Activated CD4-positive, alpha-beta T cell treated with anti-CD3 and anti-CD28 coated beads, Interleukin-2, amount 10 ng/mL, durations not matched to agents 7 days and 5 days (primary cell): ENCODE measurements at regions not wholly inside any gene's neighbourhood (a gene's known extent, or its start where the extent isn't known, plus 50 kb on each side); places are given as distances from the start of the nearest gene placed in this dataset.
"Not testable (repeated sequence)": the region's sequence is repeated elsewhere in the genome, so short reads cannot be mapped to it uniquely, and the experiment has no call there.

Source experiments
- CTCF ChIA-PET: fragments of 350-600 bp; sonication (Branson Sonifier 250); formaldehyde crosslinking; loops from one replicate; lab custom pipeline; 2021; ENCODE audit warnings: antibody characterized with exemption; lab: Charles Lee
- POLR2A ChIA-PET: fragments of 350-600 bp; sonication (Branson Sonifier 250); formaldehyde crosslinking; loops from one replicate; lab custom pipeline; 2021; ENCODE audit warnings: antibody characterized with exemption; lab: Charles Lee
- DNase-seq: peaks from one replicate; pipeline ENCODE4 v3.0.0-alpha.2; 2020
- H3K27ac Mint-ChIP-seq: one replicate; pipeline ENCODE4 v1.8.0; 2021; ENCODE audit warnings: mild to moderate bottlenecking, moderate library complexity, mixed read lengths
- H3K27me3 Mint-ChIP-seq: one replicate; pipeline ENCODE4 v1.8.0; 2021; ENCODE audit warnings: mixed read lengths
- H3K36me3 Mint-ChIP-seq: one replicate; pipeline ENCODE4 v1.8.0; 2021; ENCODE audit warnings: low read depth, mixed read lengths
- H3K4me1 Mint-ChIP-seq: one replicate; pipeline ENCODE4 v1.8.0; 2021; ENCODE audit warnings: mixed read lengths
- H3K4me3 Mint-ChIP-seq: one replicate; pipeline ENCODE4 v1.8.0; 2021; ENCODE audit warnings: mild to moderate bottlenecking, moderate library complexity, mixed read lengths
- H3K9me3 Mint-ChIP-seq: one replicate; pipeline ENCODE4 v1.8.0; 2021; ENCODE audit warnings: mixed read lengths

- Mint-ChIP-seq H3K9me3 (peaks cover 38% of the 10 kb centered on the region), H3K27ac (no peak overlapping the region), H3K27me3 (peaks cover 2% of the 10 kb centered on the region), H3K4me1 (peaks cover 10% of the 10 kb centered on the region), H3K4me3 (no peak overlapping the region), H3K36me3 (peaks cover 16% of the 10 kb centered on the region)
- POLR2A ChIA-PET = no interaction called here
- DNase-seq = no peak
- CTCF ChIA-PET = interaction anchor here (0.8 to 1.0 kb wide), 2 partner anchors 9 to 10 kb away, joined by 3 read pairs; no protein-coding TSS in a partner anchor
Measured at GRCh38 chr2:7753777-7754176, 836.6 kb downstream of the RNF144A start.

GRCh38 chr2:7755879-7756278 lies 838.7 kb downstream of the RNF144A start:
- no peak for DNase-seq
- Mint-ChIP-seq H3K9me3 (peaks cover 40% of the 10 kb centered on the region), H3K27ac (no peak overlapping the region), H3K36me3 (peaks cover 16% of the 10 kb centered on the region), H3K4me1 (peaks cover 10% of the 10 kb centered on the region), H3K27me3 (peaks cover 2% of the 10 kb centered on the region), H3K4me3 (no peak overlapping the region)
- ChIA-PET POLR2A (no interaction called here), CTCF (no interaction called here)

DNA sequence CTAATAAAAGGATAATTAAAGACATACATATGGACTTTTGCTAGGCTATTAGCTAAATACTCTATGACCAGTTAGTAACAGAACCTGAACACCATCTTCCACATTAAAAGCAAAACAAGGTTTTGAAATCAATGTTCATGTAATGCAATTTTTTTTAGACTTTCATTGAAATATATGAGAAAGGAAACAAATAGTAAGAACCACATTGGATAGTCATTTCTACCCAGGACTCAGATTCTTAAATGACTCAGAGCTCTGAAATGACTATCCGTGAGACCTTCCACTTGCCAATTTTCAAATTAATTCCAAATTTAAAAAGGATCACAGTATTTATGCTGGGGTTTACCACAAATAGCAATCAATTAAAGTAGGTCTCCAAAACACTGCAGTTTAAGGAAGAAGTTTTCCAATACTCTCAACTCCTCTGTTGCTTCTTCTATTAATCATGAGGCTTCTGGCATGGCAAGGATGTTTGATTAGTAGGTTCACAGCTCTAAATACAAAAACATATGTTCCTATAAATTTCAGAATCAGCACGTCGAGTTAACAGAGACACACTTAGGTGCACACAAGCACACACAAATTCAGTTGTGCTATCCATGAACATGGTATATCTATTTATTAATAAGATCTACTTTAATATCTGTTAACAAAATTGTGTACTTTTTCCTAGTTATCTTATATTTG lies 841.0 kb downstream of the RNF144A start:
- peaks cover 2% of the 10 kb centered on the region for H3K27me3 Mint-ChIP-seq
- ChIA-PET CTCF (interaction anchor here (1.1 to 2.0 kb wide), 2 partner anchors 8 to 32 kb away, joined by 3 to 8 read pairs; no protein-coding TSS in a partner anchor), POLR2A (no interaction called here)
- H3K27ac Mint-ChIP-seq = no peak overlapping the region
- H3K36me3 Mint-ChIP-seq = peaks cover 17% of the 10 kb centered on the region
- peaks cover 44% of the 10 kb centered on the region for H3K9me3 Mint-ChIP-seq
- no peak overlapping the region for H3K4me3 Mint-ChIP-seq
- peaks cover 10% of the 10 kb centered on the region for H3K4me1 Mint-ChIP-seq
- no peak for DNase-seq

DNA sequence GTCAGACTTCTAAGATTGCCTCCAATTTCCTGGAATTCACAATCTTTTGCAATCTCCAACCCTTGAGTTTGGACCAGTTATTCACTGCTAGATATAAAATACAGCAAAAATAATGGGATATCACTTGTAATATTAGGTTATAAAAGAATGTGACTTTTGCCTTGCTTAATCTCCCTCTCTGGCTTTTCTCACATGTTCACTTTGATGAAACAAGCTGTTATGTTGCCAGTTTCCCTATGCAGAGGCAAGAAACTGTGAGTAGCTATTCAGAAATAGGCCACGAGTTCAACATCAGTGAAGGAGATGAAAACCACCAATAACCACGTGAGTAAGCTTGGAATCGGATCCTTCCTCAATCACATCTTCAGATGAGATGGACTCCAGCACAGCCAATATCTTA lies 842.7 kb downstream of the RNF144A start:
- Mint-ChIP-seq H3K27me3 (peaks cover 2% of the 10 kb centered on the region), H3K27ac (no peak overlapping the region), H3K4me1 (peaks cover 10% of the 10 kb centered on the region), H3K4me3 (no peak overlapping the region), H3K36me3 (peaks cover 14% of the 10 kb centered on the region), H3K9me3 (peaks cover 42% of the 10 kb centered on the region)
- ChIA-PET CTCF (interaction anchor here (0.9 to 1.4 kb wide), 4 partner anchors 11 to 402 kb away, joined by 4 to 7 read pairs (median 4); no protein-coding TSS in a partner anchor), POLR2A (no interaction called here)
- no peak for DNase-seq

- ChIA-PET CTCF (interaction anchor here (1.5 kb wide), 1 partner anchor 10 kb away, joined by 3 read pairs; no protein-coding TSS in a partner anchor), POLR2A (interaction anchor here (0.6 kb wide), 1 partner anchor 214 kb away, joined by 3 read pairs; no protein-coding TSS in a partner anchor)
- DNase-seq, H3K27me3 Mint-ChIP-seq, H3K27ac Mint-ChIP-seq, H3K4me1 Mint-ChIP-seq, H3K36me3 Mint-ChIP-seq, H3K4me3 Mint-ChIP-seq: not testable (repeated sequence)
- H3K9me3 Mint-ChIP-seq = peaks cover 24% of the 10 kb centered on the region
Measured at GRCh38 chr2:7763418-7763817, 846.2 kb downstream of the RNF144A start.

GRCh38 chr2:7765236-7765635 lies 848.0 kb downstream of the RNF144A start:
- no peaks in the 10 kb centered on the region for H3K4me1 Mint-ChIP-seq
- H3K36me3 Mint-ChIP-seq = peaks cover 8% of the 10 kb centered on the region
- peaks cover 26% of the 10 kb centered on the region for H3K9me3 Mint-ChIP-seq
- DNase-seq = no peak
- CTCF ChIA-PET = interaction anchor here (1.3 to 2.1 kb wide), 2 partner anchors 8 to 21 kb away, joined by 3 to 8 read pairs; no protein-coding TSS in a partner anchor
- H3K27ac Mint-ChIP-seq = no peak overlapping the region
- POLR2A ChIA-PET = no interaction called here
- H3K27me3 Mint-ChIP-seq = no peaks in the 10 kb centered on the region
- no peak overlapping the region for H3K4me3 Mint-ChIP-seq

GRCh38 chr2:7766088-7766722 lies 849.0 kb downstream of the RNF144A start:
- no peak for DNase-seq
- H3K27me3 Mint-ChIP-seq = no peaks in the 10 kb centered on the region
- peaks cover 8% of the 10 kb centered on the region for H3K36me3 Mint-ChIP-seq
- no peaks in the 10 kb centered on the region for H3K4me1 Mint-ChIP-seq
- CTCF ChIA-PET = interaction anchor here (1.0 to 2.1 kb wide), 3 partner anchors 9 to 22 kb away, joined by 3 to 8 read pairs (median 3); no protein-coding TSS in a partner anchor
- H3K9me3 Mint-ChIP-seq = peaks cover 26% of the 10 kb centered on the region
- H3K4me3 Mint-ChIP-seq = no peak overlapping the region
- no peak overlapping the region for H3K27ac Mint-ChIP-seq
- POLR2A ChIA-PET = interaction anchor here (0.6 kb wide), 1 partner anchor 308 kb away, joined by 3 read pairs; no protein-coding TSS in a partner anchor

GRCh38 chr2:7766978-7767565 lies 849.9 kb downstream of the RNF144A start:
- H3K4me1 Mint-ChIP-seq = no peaks in the 10 kb centered on the region
- no peak for DNase-seq
- ChIA-PET POLR2A (interaction anchor here (0.6 kb wide), 1 partner anchor 309 kb away, joined by 3 read pairs; no protein-coding TSS in a partner anchor), CTCF (interaction anchor here (1.0 to 2.1 kb wide), 2 partner anchors 9 to 13 kb away, joined by 3 to 8 read pairs; no protein-coding TSS in a partner anchor)
- no peak overlapping the region for H3K27ac Mint-ChIP-seq
- no peaks in the 10 kb centered on the region for H3K27me3 Mint-ChIP-seq
- no peak overlapping the region for H3K4me3 Mint-ChIP-seq
- peaks cover 26% of the 10 kb centered on the region for H3K9me3 Mint-ChIP-seq
- peaks cover 8% of the 10 kb centered on the region for H3K36me3 Mint-ChIP-seq

- Mint-ChIP-seq H3K4me3 (no peak overlapping the region), H3K36me3 (peaks cover 7% of the 10 kb centered on the region), H3K4me1 (peaks cover 2% of the 10 kb centered on the region), H3K27ac (no peak overlapping the region), H3K27me3 (no peaks in the 10 kb centered on the region), H3K9me3 (peaks cover 21% of the 10 kb centered on the region)
- ChIA-PET CTCF (no interaction called here), POLR2A (no interaction called here)
- DNase-seq = no peak
Measured at GRCh38 chr2:7767902-7768301, 850.7 kb downstream of the RNF144A start.

DNA sequence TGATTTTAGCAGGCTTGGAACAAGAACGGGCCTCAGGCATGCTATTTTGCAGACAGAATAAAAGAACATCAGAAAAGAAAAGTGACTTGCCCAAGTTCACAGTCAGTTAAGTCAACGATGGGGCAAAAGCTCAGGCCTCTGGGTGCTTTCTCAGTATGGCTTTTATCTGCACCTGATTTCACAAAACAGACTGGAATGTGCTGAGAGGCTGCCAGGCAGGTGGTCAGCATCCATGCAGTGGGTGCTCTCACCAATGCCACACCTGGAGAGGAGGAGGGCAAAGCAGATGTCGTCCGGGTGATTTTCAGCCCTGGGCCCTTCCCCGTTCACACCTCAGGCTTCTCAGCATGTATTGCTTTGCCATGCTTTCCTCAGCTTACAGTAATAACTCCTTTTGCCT lies 854.6 kb downstream of the RNF144A start:
- CTCF ChIA-PET = interaction anchor here (1.1 to 1.3 kb wide), 2 partner anchors 11 to 75 kb away, joined by 3 to 5 read pairs; no protein-coding TSS in a partner anchor
- no peak for DNase-seq
- H3K27me3 Mint-ChIP-seq = no peaks in the 10 kb centered on the region
- peaks cover 22% of the 10 kb centered on the region for H3K4me1 Mint-ChIP-seq
- POLR2A ChIA-PET = no interaction called here
- H3K36me3 Mint-ChIP-seq = no peaks in the 10 kb centered on the region
- H3K9me3 Mint-ChIP-seq = peaks cover 5% of the 10 kb centered on the region
- H3K4me3 Mint-ChIP-seq = no peak overlapping the region
- no peak overlapping the region for H3K27ac Mint-ChIP-seq

GRCh38 chr2:7773362-7774360 lies 856.4 kb downstream of the RNF144A start:
- DNase-seq = peak; percentile 9
- peaks cover 5% of the 10 kb centered on the region for H3K9me3 Mint-ChIP-seq
- H3K27ac Mint-ChIP-seq = peak overlapping the region; percentile 48
- no peaks in the 10 kb centered on the region for H3K36me3 Mint-ChIP-seq
- ChIA-PET POLR2A (interaction anchor here (0.7 kb wide), 1 partner anchor 909 kb away, joined by 3 read pairs; no protein-coding TSS in a partner anchor), CTCF (interaction anchor here (0.7 to 1.4 kb wide), 2 partner anchors 9 to 412 kb away, joined by 3 read pairs; no protein-coding TSS in a partner anchor)
- no peaks in the 10 kb centered on the region for H3K27me3 Mint-ChIP-seq
- H3K4me1 Mint-ChIP-seq = peaks cover 22% of the 10 kb centered on the region
- no peak overlapping the region for H3K4me3 Mint-ChIP-seq
